GM18508 (cell line): ENCODE measurements at regions not wholly inside any gene's neighbourhood (a gene's known extent, or its start where the extent isn't known, plus 50 kb on each side); places are given as distances from the start of the nearest gene placed in this dataset.

Experiments used
- ATAC-seq: cut with Tn5 transposase; IDR thresholded peaks from one replicate; pipeline ENCODE4 v1.9.1; 2021; ENCODE audit warnings: moderate number of reproducible peaks; ENCODE audit not compliant: insufficient read depth, unreplicated experiment

GRCh38 chr4:136865526-136865925 lies 666.8 kb downstream of the PCDH18 start:
- no peak for ATAC-seq

- ATAC-seq: peak; percentile 89
Measured at GRCh38 chr4:136864604-136865185, 667.6 kb downstream of the PCDH18 start.

GRCh38 chr4:136863756-136864155 lies 668.5 kb downstream of the PCDH18 start:
- ATAC-seq: no peak

GRCh38 chr4:136862653-136863052 lies 669.6 kb downstream of the PCDH18 start:
- no peak for ATAC-seq

- no peak for ATAC-seq
Measured at GRCh38 chr4:136861091-136861490, 671.2 kb downstream of the PCDH18 start.

GRCh38 chr4:136858903-136859302 lies 673.4 kb downstream of the PCDH18 start:
- ATAC-seq: no peak

- ATAC-seq: no peak
Measured at GRCh38 chr4:136855886-136856285, 676.4 kb downstream of the PCDH18 start.

GRCh38 chr4:136850446-136850845 lies 681.8 kb downstream of the PCDH18 start:
- no peak for ATAC-seq

- no peak for ATAC-seq
Measured at GRCh38 chr4:136847881-136848621, 684.2 kb downstream of the PCDH18 start.

- no peak for ATAC-seq
Measured at GRCh38 chr4:136841526-136841925, 690.8 kb downstream of the PCDH18 start.

- ATAC-seq: no peak
Measured at GRCh38 chr4:136838607-136839006, 693.7 kb downstream of the PCDH18 start.

- ATAC-seq: no peak
Measured at GRCh38 chr4:136831553-136831952, 700.7 kb downstream of the PCDH18 start.

- no peak for ATAC-seq
Measured at GRCh38 chr4:136829280-136829679, 703.0 kb downstream of the PCDH18 start.

- no peak for ATAC-seq
Measured at GRCh38 chr4:136823020-136823419, 709.3 kb downstream of the PCDH18 start.

- no peak for ATAC-seq
Measured at GRCh38 chr4:136818811-136819330, 713.4 kb downstream of the PCDH18 start.

- ATAC-seq: no peak
Measured at GRCh38 chr4:136812100-136812880, 720.0 kb downstream of the PCDH18 start.

GRCh38 chr4:136811496-136812077 lies 720.7 kb downstream of the PCDH18 start:
- no peak for ATAC-seq

GRCh38 chr4:136810626-136811025 lies 721.7 kb downstream of the PCDH18 start:
- ATAC-seq: no peak

GRCh38 chr4:136806844-136807243 lies 725.5 kb downstream of the PCDH18 start:
- ATAC-seq: no peak

- ATAC-seq: no peak
Measured at GRCh38 chr4:136805617-136806016, 726.7 kb downstream of the PCDH18 start.

GRCh38 chr4:136803433-136803832 lies 728.9 kb downstream of the PCDH18 start:
- no peak for ATAC-seq
